SK-N-DZ (cell line): ENCODE measurements at regions not wholly inside any gene's neighbourhood (a gene's known extent, or its start where the extent isn't known, plus 50 kb on each side); places are given as distances from the start of the nearest gene placed in this dataset.
A peak's percentile ranks its signal among the peaks of the same experiment; 100 is the strongest.

Experiments
- DNase-seq: peaks from one replicate; pipeline ENCODE4 v3.0.0-alpha.2; 2015; ENCODE audit warnings: low spot score

DNA sequence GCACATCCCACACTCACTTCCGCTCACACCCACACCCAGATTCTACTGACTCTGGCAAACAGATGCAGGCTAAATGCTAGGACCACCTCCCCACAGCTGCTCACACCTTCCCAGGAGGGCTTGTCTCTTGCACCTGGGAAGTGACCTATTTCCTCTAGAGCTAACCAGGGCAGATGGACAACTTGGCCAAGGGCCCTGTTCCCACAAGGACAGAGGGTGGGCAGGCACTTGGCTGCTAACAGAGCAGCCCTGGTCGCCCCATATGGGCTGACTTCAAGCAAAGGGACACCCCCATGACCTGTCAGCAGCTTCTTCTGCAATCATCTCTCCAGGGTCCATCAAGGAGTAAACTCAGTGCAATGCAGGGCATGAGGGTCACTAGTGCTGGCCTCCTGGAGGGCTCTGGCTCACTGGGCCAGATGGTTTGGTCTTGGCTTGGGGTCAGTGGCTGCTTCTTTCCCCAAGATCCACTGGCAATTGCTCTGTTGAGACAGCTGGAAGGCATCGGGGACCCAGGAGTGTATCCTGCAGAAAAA lies 641.5 kb downstream of the PLPP3 start:
- DNase-seq = no peak

GRCh38 chr1:55935236-55935635 lies 644.1 kb downstream of the PLPP3 start:
- DNase-seq = no peak

DNA sequence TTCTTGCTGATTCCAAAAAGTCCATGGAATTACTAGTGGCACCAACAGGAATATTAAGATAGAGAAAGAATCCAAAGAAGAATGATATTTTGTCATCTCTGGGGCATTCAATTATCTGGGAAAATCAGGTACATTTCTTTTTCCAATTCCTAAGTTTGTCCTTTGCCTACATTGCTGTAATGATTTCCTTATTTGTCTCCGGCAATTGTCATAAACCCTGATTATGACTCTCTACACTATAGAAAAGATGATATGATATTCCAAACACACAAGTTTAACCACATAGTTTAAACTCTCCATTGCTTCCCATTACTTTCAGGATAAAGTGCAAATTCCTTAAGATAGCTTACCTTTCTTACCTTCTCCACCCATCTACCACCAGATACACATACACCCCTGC lies 647.0 kb downstream of the PLPP3 start:
- no peak for DNase-seq

DNA sequence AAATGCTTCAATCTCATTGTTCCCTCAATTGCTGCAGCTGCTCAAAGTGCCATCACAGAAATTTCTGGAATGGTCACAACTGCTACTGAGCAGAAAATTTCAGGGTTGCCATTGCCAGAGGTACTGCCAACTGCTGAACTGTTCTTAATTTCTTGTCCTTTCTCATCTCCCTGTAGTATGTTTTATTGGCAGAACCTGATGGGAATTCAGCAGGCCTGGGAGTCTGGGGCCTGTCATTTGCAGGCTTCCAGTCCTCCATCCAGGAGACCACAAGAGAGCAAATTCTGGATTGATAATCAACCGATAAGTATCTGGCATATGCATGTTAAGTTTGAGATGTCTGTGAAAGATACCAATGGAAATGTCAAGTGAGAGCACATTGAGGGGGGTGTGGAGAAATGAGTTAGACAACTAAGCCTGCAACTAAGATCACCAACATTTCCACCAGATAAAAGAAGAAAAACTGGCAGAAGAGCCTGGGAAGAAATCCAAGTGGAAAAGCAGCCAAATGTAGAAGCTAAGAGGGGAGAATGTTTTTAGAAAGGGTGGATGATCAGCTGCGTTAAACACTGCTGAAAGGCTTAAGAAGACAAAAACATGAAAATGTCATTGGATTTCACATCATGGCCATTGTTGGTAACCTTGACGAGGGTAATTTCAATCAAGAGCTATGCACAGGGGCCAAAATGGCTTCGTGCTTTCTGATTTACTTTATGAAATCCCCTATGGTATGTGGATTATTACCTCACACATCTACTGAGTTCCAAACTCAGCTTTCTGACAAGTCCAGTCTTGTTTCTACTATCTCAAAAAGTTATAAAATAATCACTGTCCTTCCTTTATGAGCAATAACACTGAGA lies 648.1 kb downstream of the PLPP3 start:
- peak; percentile 65 for DNase-seq

DNA sequence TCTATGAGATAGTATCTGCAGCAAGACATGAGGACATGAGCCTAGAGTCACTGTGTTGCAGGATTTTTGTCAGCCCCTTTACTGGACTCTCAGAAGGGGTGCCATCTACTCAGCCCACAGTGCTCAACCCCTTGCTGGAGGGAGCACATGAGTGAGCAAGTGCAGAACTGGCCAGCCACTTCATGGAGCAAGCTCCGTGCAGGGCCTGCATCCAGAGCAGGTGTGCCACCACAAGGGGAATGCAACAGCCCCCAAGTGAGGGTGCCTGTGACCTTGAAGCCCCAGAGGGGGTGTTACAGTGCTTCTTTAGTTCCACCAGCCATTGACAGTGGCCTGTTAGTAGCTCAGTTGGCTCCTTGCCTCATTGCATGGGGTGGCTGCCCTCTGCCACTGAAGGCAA lies 649.7 kb downstream of the PLPP3 start:
- no peak for DNase-seq

DNA sequence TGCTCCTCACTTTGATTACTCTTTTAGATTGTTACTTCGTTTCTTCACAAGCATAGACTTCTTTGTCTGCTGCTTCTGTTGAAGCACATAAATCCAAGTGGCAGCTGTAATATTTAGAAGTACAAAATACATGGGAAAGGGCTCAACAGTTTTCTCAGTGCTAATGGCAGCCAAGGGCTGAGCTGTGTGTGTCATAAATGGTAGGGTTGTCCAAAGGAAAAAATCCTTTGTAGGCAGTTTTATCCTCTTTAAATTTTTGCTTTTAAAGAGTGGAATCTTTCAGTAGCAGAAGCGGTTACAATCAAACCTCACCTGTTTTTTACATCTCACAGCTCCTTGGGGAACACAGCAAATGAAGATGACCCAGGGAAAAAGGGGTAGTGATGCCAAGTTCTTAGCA lies 650.8 kb downstream of the PLPP3 start:
- no peak for DNase-seq

DNA sequence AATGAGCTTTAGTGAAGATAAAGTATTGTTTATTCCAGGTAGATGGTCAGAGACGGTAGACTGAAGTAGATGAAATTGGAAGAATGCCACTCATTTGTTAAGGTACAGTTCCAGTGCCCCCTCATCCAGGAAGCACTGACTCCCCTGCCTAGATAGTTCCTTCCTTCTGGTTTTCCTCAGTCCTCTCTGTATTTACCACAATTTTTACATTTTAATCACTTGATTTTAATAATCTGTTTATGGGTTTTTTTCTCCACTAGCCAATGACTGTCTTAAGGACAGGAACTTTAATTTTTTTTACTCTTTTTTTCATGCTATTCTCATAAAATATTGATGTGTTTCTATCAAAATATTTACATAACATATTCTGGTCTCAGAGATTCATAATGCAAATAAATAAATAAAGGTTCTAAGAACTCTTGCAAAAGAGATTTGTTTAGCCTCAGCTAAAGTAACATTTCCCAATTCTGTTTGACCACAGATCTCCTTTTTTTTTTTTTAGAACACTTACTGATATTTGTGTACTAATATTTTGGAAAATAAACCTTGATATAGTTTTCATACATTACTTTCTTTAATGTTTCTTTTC lies 651.6 kb downstream of the PLPP3 start:
- no peak for DNase-seq

DNA sequence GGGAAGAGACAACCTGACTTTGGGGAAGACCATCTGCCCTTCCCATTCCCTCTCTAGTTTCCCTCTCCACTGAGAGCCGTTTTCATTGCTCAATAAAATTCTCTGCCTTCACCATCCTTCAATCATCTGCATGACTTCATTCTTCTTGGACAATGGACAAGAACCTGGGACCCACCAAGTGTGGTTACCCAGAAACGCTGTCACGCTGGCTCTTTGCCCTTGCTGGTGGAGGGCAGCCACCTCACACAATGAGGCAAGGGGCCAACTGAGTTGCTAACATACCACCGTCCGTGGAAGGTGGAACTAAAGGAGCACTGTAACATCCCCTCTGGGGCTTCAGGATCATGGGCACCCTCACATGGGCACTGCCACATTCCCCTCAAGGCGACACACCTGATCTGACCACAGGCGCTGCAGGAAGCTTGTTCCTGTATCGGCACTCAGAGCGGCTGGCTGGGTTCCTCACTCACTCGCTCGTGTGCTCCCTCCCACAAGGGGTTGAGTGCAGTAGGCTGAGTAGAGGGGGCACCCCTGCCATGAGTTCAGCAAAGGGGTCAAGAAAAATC lies 652.4 kb downstream of the PLPP3 start:
- DNase-seq = no peak

- no peak for DNase-seq
These were observed 662.5 kb downstream of the PLPP3 start for GRCh38 chr1:55916907-55917306.

DNA sequence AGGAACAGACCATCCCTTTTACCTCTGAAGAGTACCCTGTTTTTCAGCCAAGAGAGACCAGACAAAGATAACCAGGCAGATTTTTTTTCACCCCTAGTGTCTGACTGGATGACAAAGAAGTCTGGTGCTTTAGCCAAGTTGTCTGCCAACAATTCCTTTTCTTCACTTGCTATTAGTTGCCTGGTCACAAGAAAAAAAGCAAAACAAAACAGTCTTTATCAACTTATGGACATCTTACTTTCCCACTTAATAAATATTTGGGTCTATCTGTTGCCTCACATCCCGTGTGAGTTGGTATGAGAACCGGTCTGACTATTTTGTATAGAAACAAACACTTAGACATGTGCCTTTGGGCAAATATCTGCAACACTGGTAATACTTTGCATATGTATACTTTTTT lies 662.9 kb downstream of the PLPP3 start:
- DNase-seq = no peak

DNA sequence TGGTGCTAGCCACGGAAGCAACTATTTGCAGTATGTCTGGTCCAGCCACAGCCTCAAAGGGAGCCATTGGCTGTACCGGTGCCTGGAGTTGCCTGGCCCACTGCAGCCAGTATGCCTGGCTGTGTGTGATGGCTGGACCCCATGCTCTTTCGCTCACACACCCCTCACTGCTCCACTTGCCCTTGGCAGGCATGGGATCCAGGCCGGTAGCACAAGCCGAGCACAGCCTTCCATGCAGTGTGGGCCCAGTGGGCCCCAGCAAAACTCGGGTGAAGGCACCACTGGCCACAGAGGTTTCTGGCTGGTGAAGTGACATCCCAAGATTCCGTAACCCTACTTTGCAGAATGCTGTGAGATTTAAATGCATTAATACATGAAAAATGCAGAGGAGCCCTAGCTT lies 665.8 kb downstream of the PLPP3 start:
- no peak for DNase-seq

DNA sequence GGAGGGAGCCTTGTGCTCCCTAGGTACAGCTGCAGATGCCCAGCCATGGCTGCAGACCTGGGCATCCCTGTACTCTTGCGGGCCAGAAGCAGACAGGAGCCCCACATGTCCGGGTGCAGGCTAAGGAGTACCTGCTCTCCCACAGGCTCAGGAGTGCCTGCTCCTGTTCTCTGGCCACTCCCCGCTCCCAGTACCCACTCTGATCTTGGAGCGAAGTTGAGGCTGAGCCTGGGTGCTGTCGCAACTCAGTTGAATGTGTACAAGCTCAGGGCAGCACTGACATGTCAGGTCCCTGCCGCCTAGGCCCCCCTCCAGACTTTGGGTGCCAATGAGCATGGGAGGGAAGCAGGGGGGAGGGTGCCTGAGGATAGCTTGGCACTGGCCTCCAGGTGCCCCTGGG lies 666.9 kb downstream of the PLPP3 start:
- DNase-seq = no peak

DNA sequence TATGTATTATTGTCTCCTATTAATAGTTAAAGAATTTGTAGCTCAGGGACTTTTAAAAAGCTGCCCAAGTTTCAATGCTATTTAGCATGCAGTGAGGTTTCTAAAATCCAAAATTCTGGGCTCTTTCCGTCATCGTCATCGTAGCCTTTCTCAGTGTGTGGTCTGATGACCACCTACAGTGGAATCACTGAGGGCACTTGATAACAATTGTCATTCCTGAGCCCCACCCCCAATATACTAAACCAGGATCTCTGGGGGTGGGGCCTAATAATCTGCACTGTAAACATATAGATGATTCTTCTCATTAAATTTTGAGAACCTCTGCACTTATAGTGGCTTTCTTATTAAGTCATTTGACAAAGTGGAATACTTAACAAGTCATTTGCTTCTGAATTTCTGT lies 674.8 kb downstream of the PLPP3 start:
- no peak for DNase-seq

DNA sequence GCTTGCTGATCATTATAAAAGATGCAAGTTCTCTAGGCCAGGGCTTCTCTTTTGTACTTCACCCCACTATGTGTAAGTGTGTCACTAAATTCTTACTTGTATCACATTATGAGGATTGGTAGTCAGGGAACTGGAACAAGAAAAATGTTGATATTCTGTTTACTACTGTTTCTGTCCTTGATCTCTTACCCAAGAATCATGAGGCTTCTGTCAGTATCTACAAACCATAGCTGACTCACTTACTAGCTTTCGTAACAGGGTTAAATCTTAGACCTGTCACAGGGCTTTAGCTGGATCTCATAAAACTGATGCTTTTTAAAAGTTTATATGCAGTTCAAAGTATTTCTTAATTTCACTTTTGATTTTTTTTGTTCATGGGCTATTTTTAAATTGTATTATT lies 681.2 kb downstream of the PLPP3 start:
- DNase-seq = no peak

DNA sequence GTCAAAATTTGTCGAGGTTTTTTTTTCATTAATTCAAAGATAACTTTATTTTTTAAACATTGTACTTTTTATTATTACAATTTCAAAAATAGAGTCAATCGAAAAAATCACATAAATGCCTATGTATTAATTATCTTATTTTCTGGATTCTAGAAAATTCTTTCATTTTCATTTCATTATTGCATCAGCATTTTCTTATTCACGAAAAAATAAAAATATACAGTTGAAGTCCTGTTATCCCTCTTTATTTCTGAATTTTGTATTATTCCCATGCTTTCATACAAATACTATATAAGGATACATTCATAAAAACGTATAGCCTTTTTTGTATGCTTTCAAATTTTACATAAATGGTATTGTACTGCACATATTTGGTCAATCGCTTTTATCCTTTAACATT lies 681.0 kb upstream of the USP24 start:
- DNase-seq = no peak

DNA sequence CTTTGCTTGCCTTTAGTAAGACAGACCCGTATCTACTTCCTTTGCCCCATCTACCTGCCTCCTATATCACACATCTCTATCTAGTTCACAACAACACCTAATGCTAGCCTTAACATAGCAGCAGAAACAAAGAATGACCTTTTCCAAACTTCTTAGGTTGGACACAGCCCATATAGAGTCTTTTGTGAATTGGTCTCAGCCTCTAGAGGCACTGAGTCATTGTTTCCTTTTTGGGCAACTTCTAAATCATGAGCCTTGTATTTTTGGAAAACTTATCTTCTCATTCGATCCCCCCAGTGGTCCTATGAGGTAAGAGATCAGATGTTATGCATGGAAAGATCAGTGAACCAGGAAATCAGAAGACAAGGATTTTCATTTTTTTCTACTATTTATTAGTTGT lies 679.4 kb upstream of the USP24 start:
- no peak for DNase-seq

- peak; percentile 26 for DNase-seq
These were observed 678.0 kb upstream of the USP24 start for GRCh38 chr1:55893155-55893554.

DNA sequence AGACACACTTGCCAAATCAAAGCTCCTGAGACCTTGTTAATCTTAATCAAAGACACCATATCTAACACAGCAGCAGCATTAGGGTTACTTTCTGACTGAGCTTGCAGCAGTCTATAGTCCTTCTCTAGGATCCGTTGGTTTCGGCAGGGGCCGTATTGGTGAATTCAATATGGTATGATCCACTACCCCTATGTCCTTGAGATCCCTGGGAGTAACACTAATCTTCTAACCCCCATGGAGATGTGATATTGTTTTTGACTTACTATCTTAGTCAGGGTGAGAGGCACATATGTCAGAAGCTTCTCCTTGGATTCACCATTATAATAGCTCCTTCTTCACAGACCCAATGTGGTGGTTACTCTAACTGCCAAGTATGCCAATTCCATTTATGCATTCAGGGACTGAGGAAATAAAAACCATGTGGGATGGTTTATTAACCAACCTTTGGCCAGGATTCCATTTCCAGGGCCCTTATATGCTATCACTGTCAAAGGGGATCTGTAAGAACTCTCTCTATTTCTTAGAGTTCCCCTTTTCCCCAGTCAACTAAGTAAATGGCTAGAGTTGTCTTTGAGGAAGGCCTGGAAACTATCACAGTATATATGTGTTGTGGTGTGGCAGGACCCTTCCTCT lies 673.6 kb upstream of the USP24 start:
- DNase-seq = no peak

DNA sequence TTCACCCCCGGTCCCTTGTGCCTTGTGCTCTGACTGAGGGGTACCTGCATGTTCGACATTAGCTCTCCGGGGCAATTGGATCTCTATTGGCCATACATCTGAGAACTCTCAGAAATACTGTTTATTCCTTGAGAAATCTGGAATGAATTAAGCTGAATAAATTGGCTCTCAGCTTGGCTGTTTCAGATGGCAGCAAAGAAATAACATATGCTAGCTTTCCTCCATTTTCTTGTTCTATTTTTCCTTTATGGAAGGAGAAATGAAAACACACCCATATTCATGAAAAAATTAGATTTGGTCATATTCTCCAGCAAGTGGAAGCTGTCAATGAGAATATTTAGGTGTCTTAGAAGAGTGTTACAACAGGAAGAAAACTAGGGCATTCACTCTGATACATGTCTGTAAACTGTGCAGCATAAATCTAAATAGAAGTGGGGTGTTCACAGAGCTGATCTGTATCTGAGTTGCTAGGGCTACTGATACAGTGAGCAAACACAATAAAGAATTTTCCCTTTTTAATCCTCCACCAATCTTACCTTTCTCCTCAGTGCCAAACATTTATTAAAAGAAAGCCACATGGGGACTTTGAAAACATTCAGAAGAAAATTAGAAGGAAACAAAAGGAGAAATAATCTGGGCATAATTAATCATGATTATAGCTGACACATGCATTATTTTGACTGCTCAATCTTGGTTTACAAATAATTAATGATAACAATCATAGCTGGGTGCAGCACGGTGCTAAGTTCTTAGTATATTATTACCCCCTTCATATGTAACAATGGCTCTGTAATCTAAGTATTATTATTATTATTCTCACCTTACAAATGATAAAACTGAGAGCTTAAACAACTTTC lies 671.9 kb upstream of the USP24 start:
- no peak for DNase-seq

DNA sequence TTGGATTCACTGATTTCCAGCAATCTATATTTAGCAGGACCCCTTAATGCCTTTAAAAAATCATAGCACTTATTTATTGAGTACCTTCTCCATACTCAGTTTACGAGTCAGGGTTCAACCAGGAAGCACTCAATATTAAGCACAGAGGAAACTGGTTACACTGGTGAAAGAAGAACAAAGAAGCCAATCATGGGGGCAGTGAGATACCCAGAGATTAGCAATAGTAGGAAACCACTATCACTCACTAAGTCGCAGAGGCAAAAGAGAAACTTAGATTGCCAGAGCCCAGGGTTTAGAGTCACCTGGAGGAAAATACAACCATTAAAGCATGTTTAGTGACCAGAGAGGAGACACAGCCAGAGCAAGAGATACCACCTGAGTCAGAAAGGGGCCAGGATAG lies 670.5 kb upstream of the USP24 start:
- no peak for DNase-seq

GRCh38 chr1:55882931-55883330 lies 667.8 kb upstream of the USP24 start:
- no peak for DNase-seq
